ENCODE measurements at regions not wholly inside any gene's neighbourhood (a gene's known extent, or its start where the extent isn't known, plus 50 kb on each side); places are given as distances from the start of the nearest gene placed in this dataset.

DNA sequence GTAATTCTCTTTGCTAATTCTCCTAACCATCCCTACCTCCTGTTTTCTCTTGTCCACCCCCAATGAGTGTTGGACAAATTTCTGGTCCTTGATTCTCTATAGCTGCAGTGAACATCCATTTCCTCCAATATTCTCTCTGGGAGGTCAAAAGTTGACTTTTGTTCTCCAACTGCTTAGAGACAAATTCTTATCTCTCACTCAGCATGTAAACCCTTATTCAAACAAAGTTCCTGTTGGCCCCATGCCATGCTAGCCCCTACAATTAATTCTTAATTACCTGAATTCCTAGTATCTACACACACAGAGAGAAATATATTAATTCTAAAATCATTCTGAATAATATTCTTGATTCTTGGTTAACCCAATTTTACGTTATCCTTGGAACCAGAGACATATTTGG lies 472.9 kb upstream of the ACTBL2 start:
- peaks cover 18% of the 10 kb centered on the region for H3K27me3 ChIP-seq (replicated peaks; ENCODE audit: insufficient read depth, low read depth, low read length, poor library complexity)
- ChIA-PET POLR2A (ENCODE audit: low non-redundant PET) (no interaction called here), CTCF (no interaction called here)
- H3K4me3 ChIP-seq (ENCODE audit: low read depth, low read length, poor library complexity, severe bottlenecking) = no peak overlapping the region
- no TSS peak for BruUV-seq (replicated peaks)
- H3K36me3 ChIP-seq (ENCODE audit: insufficient read depth, low read length, poor library complexity, severe bottlenecking) = no peaks in the 10 kb centered on the region
- H3K27ac ChIP-seq (ENCODE audit: low read depth, low read length, poor library complexity, severe bottlenecking) = no peak overlapping the region
- TF ChIP-seq, protein P1, sequence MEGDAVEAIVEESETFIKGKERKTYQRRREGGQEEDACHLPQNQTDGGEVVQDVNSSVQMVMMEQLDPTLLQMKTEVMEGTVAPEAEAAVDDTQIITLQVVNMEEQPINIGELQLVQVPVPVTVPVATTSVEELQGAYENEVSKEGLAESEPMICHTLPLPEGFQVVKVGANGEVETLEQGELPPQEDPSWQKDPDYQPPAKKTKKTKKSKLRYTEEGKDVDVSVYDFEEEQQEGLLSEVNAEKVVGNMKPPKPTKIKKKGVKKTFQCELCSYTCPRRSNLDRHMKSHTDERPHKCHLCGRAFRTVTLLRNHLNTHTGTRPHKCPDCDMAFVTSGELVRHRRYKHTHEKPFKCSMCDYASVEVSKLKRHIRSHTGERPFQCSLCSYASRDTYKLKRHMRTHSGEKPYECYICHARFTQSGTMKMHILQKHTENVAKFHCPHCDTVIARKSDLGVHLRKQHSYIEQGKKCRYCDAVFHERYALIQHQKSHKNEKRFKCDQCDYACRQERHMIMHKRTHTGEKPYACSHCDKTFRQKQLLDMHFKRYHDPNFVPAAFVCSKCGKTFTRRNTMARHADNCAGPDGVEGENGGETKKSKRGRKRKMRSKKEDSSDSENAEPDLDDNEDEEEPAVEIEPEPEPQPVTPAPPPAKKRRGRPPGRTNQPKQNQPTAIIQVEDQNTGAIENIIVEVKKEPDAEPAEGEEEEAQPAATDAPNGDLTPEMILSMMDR (conservative IDR thresholded peaks at IDR 0.05; ENCODE audit: low read depth, low read length) = no peak
- no peak for TF ChIP-seq EZH2 (IDR thresholded peaks at IDR 0.05; ENCODE audit: borderline replicate concordance, low read depth, low read length, poor library complexity, severe bottlenecking)
- no peaks in the 10 kb centered on the region for H3K4me1 ChIP-seq (ENCODE audit: insufficient read depth, low read length, poor library complexity, severe bottlenecking)
- intact Hi-C loops (cut with micrococcal nuclease; ENCODE audit: unreplicated experiment) = loop anchor here (10.0 kb wide), 1 partner anchor 171 kb away; no protein-coding TSS in a partner anchor
- no peak for DNase-seq (ENCODE audit: low spot score)
- no peaks in the 10 kb centered on the region for H3K9me3 ChIP-seq (ENCODE audit: low read depth, low read length, poor library complexity, severe bottlenecking)

DNA sequence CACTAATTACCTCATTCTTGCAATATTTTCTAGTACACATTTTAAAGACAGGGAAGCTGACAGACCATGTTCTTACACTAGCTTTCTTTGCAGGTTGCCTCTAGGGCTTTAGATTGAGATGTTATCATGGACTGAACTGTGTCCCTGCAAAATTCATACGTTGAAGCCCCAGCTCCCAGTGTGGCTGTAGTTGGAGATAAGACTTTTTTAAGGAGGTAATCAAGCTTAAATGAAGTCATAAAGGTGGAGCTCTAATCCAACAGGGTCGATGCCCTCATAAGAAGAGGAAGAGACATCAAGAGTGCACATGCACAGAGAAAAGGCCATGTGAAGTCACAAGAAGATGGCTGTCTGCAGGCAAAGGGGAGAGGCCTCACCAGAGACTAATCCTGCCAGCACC lies 471.2 kb upstream of the ACTBL2 start:
- TF ChIP-seq, protein P1 (conservative IDR thresholded peaks at IDR 0.05; ENCODE audit: low read depth, low read length) = no peak
- no peak for TF ChIP-seq EZH2 (IDR thresholded peaks at IDR 0.05; ENCODE audit: borderline replicate concordance, low read depth, low read length, poor library complexity, severe bottlenecking)
- H3K36me3 ChIP-seq (ENCODE audit: insufficient read depth, low read length, poor library complexity, severe bottlenecking) = no peaks in the 10 kb centered on the region
- no TSS peak for BruUV-seq (replicated peaks)
- H3K4me1 ChIP-seq (ENCODE audit: insufficient read depth, low read length, poor library complexity, severe bottlenecking) = no peaks in the 10 kb centered on the region
- H3K27me3 ChIP-seq (replicated peaks; ENCODE audit: insufficient read depth, low read depth, low read length, poor library complexity) = peaks cover 16% of the 10 kb centered on the region
- ChIA-PET CTCF (no interaction called here), POLR2A (ENCODE audit: low non-redundant PET) (no interaction called here)
- H3K4me3 ChIP-seq (ENCODE audit: low read depth, low read length, poor library complexity, severe bottlenecking) = no peak overlapping the region
- DNase-seq (ENCODE audit: low spot score) = no peak
- H3K27ac ChIP-seq (ENCODE audit: low read depth, low read length, poor library complexity, severe bottlenecking) = no peak overlapping the region
- intact Hi-C loops (cut with micrococcal nuclease; ENCODE audit: unreplicated experiment) = loop anchor here (10.0 kb wide), 1 partner anchor 169 kb away; no protein-coding TSS in a partner anchor
- H3K9me3 ChIP-seq (ENCODE audit: low read depth, low read length, poor library complexity, severe bottlenecking) = no peaks in the 10 kb centered on the region

DNA sequence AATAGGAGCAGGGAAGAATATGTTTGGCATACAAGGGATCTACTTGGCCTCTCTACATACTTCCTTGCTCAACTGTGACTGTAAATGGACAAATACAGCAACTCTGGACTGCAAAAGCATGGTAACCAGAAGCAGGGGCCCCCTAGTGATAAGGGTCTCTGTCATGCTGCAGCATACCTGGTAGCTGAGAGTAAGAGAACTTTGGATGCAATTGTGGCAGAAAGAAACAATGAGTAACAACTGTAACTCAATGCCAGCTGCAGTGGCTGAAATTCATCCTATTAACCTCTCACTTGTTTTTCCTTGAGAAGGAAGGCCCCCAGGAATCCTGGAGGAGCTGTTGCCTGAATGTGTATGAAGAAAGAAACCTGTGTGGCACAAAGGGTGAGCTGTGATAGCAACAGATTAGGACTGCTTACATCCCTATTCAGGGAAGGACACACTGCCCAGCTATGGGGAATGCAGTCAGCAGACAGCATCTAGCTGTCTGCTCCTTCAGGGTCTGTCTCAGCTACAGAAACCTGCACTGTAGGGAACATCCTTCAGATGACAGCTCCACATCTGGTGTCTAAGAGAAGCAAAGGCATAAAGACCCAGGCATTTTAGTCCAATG lies 468.1 kb upstream of the ACTBL2 start:
- ChIA-PET POLR2A (ENCODE audit: low non-redundant PET) (no interaction called here), CTCF (no interaction called here)
- Histone ChIP-seq H3K27ac (ENCODE audit: low read depth, low read length, poor library complexity, severe bottlenecking) (no peak overlapping the region), H3K9me3 (ENCODE audit: low read depth, low read length, poor library complexity, severe bottlenecking) (no peaks in the 10 kb centered on the region), H3K4me1 (ENCODE audit: insufficient read depth, low read length, poor library complexity, severe bottlenecking) (no peaks in the 10 kb centered on the region), H3K4me3 (ENCODE audit: low read depth, low read length, poor library complexity, severe bottlenecking) (no peak overlapping the region), H3K36me3 (ENCODE audit: insufficient read depth, low read length, poor library complexity, severe bottlenecking) (no peaks in the 10 kb centered on the region), H3K27me3 (replicated peaks; ENCODE audit: insufficient read depth, low read depth, low read length, poor library complexity) (peaks cover 6% of the 10 kb centered on the region)
- DNase-seq (ENCODE audit: low spot score) = no peak
- intact Hi-C loops (cut with micrococcal nuclease; ENCODE audit: unreplicated experiment) = loop anchor here (10.0 kb wide), 1 partner anchor 166 kb away; no protein-coding TSS in a partner anchor
- BruUV-seq (replicated peaks) = no TSS peak
- no peak for TF ChIP-seq EZH2 (IDR thresholded peaks at IDR 0.05; ENCODE audit: borderline replicate concordance, low read depth, low read length, poor library complexity, severe bottlenecking)
- TF ChIP-seq, protein P1 (conservative IDR thresholded peaks at IDR 0.05; ENCODE audit: low read depth, low read length) = no peak
